Tibial nerve (tissue), 4 donors: ENCODE measurements at regions not wholly inside any gene's neighbourhood (a gene's known extent, or its start where the extent isn't known, plus 50 kb on each side); places are given as distances from the start of the nearest gene placed in this dataset.
"Not testable (repeated sequence)": the region's sequence is repeated elsewhere in the genome, so short reads cannot be mapped to it uniquely, and the experiment has no call there.

Experiments used
- CTCF ChIP-seq, 5 experiments: fragments of 200-600 bp in 3 of 5; fragments of 450-650 bp in 2 of 5; sonication (generic) in 3 of 5; IDR thresholded peaks; one replicate each; pipeline ENCODE4 v1.5.1; 2016 to 2019; ENCODE audit warnings: antibody characterized with exemption in 5 of 5, mild to moderate bottlenecking in 3 of 5, moderate library complexity in 2 of 5
- EP300 ChIP-seq, 2 donors: sonication (generic); formaldehyde crosslinking; IDR thresholded peaks; one replicate each; pipeline ENCODE4 v1.6.1; 2017; ENCODE audit warnings: antibody characterized with exemption in 2 of 2, mild to moderate bottlenecking in 1 of 2
- POLR2A ChIP-seq, 2 donors: fragments of 450-650 bp; IDR thresholded peaks; one replicate each; pipeline ENCODE4 v1.6.1; 2017; ENCODE audit warnings: antibody characterized with exemption in 2 of 2, mild to moderate bottlenecking in 2 of 2, moderate library complexity in 2 of 2

GRCh38 chr17:27107386-27108328 lies 186.3 kb upstream of the WSB1 start:
- not testable (repeated sequence) for TF ChIP-seq CTCF, POLR2A, EP300 (IDR thresholded peaks at IDR 0.05)
